ENCODE measurements at regions not wholly inside any gene's neighbourhood (a gene's known extent, or its start where the extent isn't known, plus 50 kb on each side); places are given as distances from the start of the nearest gene placed in this dataset.
"Not testable (repeated sequence)": the region's sequence is repeated elsewhere in the genome, so short reads cannot be mapped to it uniquely, and the experiment has no call there.

DNA sequence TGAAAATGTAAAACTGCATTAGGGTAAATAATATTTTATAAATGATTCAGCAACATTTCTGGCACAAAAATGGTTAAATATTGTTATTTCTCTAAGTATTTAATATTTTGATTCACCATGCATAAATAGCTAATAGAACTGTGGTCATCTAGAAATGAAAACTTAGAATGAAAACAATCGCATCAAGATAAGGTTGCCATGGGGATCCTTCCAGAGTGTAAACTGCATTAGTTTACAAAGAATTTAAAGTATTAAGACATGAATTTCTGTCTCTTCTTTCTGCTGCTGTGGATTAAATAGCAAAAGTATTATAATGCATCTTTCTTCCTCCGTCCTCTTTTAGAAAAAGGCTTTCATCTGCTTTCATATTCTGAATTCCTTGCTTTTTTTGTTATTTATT is 1064.6 kb upstream of the SLIT2 start:
- H3K4me3 ChIP-seq, result no peak overlapping the region
- no peak overlapping the region for H3K27ac ChIP-seq
- H3K4me1 ChIP-seq, result no peaks in the 10 kb centered on the region
- no peaks in the 10 kb centered on the region for H3K9me3 ChIP-seq
- H3K36me3 ChIP-seq, result no peaks in the 10 kb centered on the region
- no peak for ATAC-seq
- intact Hi-C loops (cut with DNase I), result no loop called here
- no peak for DNase-seq
- WGBS, 4 donors, result 61 to 71% (median 67%) methylated on average over 2 of the region's 2 CpGs
- no peaks in the 10 kb centered on the region for H3K27me3 ChIP-seq
- TF ChIP-seq, protein P1, sequence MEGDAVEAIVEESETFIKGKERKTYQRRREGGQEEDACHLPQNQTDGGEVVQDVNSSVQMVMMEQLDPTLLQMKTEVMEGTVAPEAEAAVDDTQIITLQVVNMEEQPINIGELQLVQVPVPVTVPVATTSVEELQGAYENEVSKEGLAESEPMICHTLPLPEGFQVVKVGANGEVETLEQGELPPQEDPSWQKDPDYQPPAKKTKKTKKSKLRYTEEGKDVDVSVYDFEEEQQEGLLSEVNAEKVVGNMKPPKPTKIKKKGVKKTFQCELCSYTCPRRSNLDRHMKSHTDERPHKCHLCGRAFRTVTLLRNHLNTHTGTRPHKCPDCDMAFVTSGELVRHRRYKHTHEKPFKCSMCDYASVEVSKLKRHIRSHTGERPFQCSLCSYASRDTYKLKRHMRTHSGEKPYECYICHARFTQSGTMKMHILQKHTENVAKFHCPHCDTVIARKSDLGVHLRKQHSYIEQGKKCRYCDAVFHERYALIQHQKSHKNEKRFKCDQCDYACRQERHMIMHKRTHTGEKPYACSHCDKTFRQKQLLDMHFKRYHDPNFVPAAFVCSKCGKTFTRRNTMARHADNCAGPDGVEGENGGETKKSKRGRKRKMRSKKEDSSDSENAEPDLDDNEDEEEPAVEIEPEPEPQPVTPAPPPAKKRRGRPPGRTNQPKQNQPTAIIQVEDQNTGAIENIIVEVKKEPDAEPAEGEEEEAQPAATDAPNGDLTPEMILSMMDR (IDR thresholded peaks at IDR 0.05), result no peak
- TF ChIP-seq POLR2A (IDR thresholded peaks at IDR 0.05), result no peak

DNA sequence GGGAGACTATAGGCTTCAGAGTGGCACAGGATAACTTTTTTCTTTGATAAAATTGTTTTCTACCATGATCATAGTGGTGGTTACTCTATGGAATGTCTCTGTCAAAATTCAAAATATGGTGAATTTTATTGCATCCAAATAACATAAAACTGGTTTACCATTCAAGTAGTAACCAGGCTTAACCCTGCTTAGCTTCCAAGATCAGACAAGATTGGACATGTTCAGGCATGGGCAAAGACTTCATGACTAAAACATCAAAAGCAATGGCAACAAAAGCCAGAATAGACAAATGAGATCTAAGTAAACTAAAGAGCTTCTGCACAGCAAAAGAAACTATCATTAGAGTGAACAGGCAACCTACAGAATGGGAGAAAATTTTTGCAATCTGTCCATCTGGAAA is 1070.1 kb upstream of the SLIT2 start:
- H3K4me3 ChIP-seq; H3K27ac ChIP-seq; H3K36me3 ChIP-seq; H3K4me1 ChIP-seq; DNase-seq; H3K27me3 ChIP-seq; H3K9me3 ChIP-seq; ATAC-seq; intact Hi-C loops (cut with DNase I): not testable (repeated sequence)

DNA sequence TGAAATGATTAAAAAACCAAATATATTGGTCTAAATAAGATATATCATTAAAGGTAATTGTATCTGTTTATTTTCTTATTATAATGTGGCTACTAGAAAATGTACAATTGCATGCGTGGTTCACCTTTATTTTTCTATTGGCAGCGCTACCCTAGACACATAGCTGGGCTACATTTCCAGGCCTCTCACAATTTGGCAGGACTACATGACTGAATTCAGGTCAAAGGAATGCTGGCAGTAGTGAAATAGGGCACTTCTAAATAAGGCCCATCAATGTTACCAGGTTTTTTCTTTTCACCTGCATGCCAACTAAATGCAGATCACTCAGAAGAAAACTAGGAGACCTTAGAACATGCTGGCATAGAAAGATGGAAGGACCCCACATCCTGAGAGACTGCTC is 1072.9 kb upstream of the SLIT2 start:
- Histone ChIP-seq H3K4me3 (no peak overlapping the region), H3K4me1 (peaks cover 0 to 6% (median 0%) of the 10 kb centered on the region in 12 donors), H3K36me3 (no peaks in the 10 kb centered on the region), H3K27me3 (no peaks in the 10 kb centered on the region), H3K27ac (no peak overlapping the region), H3K9me3 (no peaks in the 10 kb centered on the region)
- TF ChIP-seq, protein P1 (IDR thresholded peaks at IDR 0.05), result no peak
- no peak for TF ChIP-seq POLR2A (IDR thresholded peaks at IDR 0.05)
- ATAC-seq (peak; percentile 81 to 94 (median 84)), DNase-seq (peak in 1 of 5 donors; percentile 19)
- 47 to 83% (median 57%) methylated on average over 2 of the region's 2 CpGs for WGBS, 4 donors
- intact Hi-C loops (cut with DNase I), result no loop called here

DNA sequence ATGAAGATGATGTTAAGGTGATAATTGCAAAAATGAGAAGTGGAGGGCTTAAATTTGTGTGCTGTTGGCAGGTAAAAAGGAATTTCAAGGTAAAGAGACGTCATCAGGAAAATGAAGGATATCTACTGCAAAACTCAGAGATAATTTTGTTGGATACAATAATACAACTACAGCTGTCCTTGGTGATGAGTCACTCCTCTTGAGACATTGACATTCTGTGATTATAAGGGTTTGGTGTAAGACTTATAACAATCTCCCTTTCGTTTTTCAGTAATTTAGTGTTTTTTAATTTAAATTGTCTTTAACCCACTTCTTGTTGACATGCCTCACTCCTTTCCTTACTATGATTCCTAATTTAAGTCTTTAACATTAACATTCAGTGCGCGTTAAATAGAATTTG is 1074.1 kb upstream of the SLIT2 start:
- TF ChIP-seq POLR2A (IDR thresholded peaks at IDR 0.05), result no peak
- TF ChIP-seq, protein P1 (IDR thresholded peaks at IDR 0.05), result no peak
- H3K36me3 ChIP-seq, result no peaks in the 10 kb centered on the region
- ATAC-seq (no peak), DNase-seq (no peak)
- H3K9me3 ChIP-seq, result no peaks in the 10 kb centered on the region
- intact Hi-C loops (cut with DNase I), result no loop called here
- H3K4me3 ChIP-seq, result no peak overlapping the region
- no peaks in the 10 kb centered on the region for H3K27me3 ChIP-seq
- 69 to 80% (median 73%) methylated on average over 4 of the region's 4 CpGs for WGBS, 4 donors
- H3K27ac ChIP-seq, result no peak overlapping the region
- H3K4me1 ChIP-seq, result peaks cover 0 to 6% (median 0%) of the 10 kb centered on the region in 12 donors

DNA sequence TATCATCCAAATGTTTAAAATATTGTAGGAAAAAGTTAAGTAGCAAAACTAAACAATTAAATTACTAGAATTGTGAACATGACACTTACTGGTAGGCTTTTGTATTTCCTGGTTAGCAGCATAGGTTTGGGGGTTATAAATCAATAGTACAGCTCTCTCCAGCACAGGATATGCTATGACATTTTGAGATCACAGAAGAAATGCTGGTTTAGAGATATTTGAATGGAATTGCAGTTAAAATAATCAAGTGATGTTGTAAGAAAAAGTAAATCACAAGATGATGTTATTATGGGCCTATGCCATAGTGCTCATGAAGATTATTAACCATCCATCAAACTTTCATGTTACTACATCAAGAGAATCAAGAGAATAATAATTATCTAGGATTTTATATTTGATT is 1079.9 kb upstream of the SLIT2 start:
- Histone ChIP-seq H3K4me1 (no peaks in the 10 kb centered on the region), H3K4me3 (no peak overlapping the region), H3K9me3 (no peaks in the 10 kb centered on the region), H3K36me3 (no peaks in the 10 kb centered on the region), H3K27ac (no peak overlapping the region), H3K27me3 (no peaks in the 10 kb centered on the region)
- DNase-seq, result no peak
- no peak for ATAC-seq
- intact Hi-C loops (cut with DNase I), result loop anchor here in 1 of 10 donors (1.0 kb wide), 1 partner anchor 15 kb away; no protein-coding TSS in a partner anchor
- no peak for TF ChIP-seq POLR2A (IDR thresholded peaks at IDR 0.05)
- TF ChIP-seq, protein P1 (IDR thresholded peaks at IDR 0.05), result no peak

All from heart left ventricle (tissue), 16 donors.